Hepatocyte (in vitro differentiated cells): ENCODE measurements at regions not wholly inside any gene's neighbourhood (a gene's known extent, or its start where the extent isn't known, plus 50 kb on each side); places are given as distances from the start of the nearest gene placed in this dataset.

Experiments
- DNase-seq: peaks from one replicate; pipeline ENCODE4 v3.0.0-alpha.2; 2016; ENCODE audit warnings: low spot score
- H2AFZ ChIP-seq: fragments of 200-600 bp; sonication (generic); 2 replicates; pipeline ENCODE4 v1.6.0; 2016; ENCODE audit warnings: antibody characterized with exemption, mild to moderate bottlenecking
- H3K27ac ChIP-seq: fragments of 200-600 bp; sonication (generic); 2 replicates; pipeline ENCODE4 v1.5.1; 2016; ENCODE audit warnings: mild to moderate bottlenecking
- H3K27me3 ChIP-seq: fragments of 200-600 bp; sonication (generic); 2 replicates; pipeline ENCODE4 v1.6.1; 2016
- H3K36me3 ChIP-seq: fragments of 200-600 bp; sonication (generic); replicated peaks from 2 replicates; pipeline ENCODE4 v1.5.1; 2016; ENCODE audit warnings: low read depth; ENCODE audit not compliant: insufficient read depth
- H3K4me1 ChIP-seq: fragments of 200-600 bp; sonication (generic); 2 replicates; pipeline ENCODE4 v1.5.1; 2016; ENCODE audit warnings: mild to moderate bottlenecking, moderate library complexity; ENCODE audit not compliant: insufficient read depth
- H3K4me2 ChIP-seq: fragments of 200-600 bp; sonication (generic); 2 replicates; pipeline ENCODE4 v1.6.0; 2016
- H3K4me3 ChIP-seq: fragments of 200-600 bp; sonication (generic); 2 replicates; pipeline ENCODE4 v1.5.1; 2016; ENCODE audit warnings: mild to moderate bottlenecking
- H3K79me2 ChIP-seq: fragments of 200-600 bp; sonication (generic); 2 replicates; pipeline ENCODE4 v1.6.0; 2017; ENCODE audit warnings: mild to moderate bottlenecking
- H3K9me2 ChIP-seq: fragments of 200-600 bp; sonication (generic); replicated peaks from 2 replicates; pipeline ENCODE4 v1.6.0; 2017; ENCODE audit warnings: mild to moderate bottlenecking; ENCODE audit not compliant: insufficient read depth
- H3K9me3 ChIP-seq: fragments of 200-600 bp; sonication (generic); 2 replicates; pipeline ENCODE4 v1.5.1; 2016; ENCODE audit warnings: low read depth, mild to moderate bottlenecking
- H4K20me1 ChIP-seq: fragments of 200-600 bp; sonication (generic); 2 replicates; pipeline ENCODE4 v1.6.0; 2016; ENCODE audit warnings: mild to moderate bottlenecking; ENCODE audit not compliant: insufficient read depth, poor library complexity, severe bottlenecking
- CTCF ChIP-seq: fragments of 200-600 bp; sonication (generic); IDR thresholded peaks from 2 replicates; pipeline ENCODE4 v1.5.1; 2016; ENCODE audit warnings: antibody characterized with exemption, mild to moderate bottlenecking; ENCODE audit not compliant: poor library complexity
- EZH2 ChIP-seq: fragments of 200-600 bp; sonication (generic); IDR thresholded peaks from 2 replicates; pipeline ENCODE4 v1.6.1; 2016; ENCODE audit warnings: antibody characterized with exemption, mild to moderate bottlenecking, borderline replicate concordance
- EZH2phosphoT487 ChIP-seq: fragments of 200-600 bp; sonication (generic); IDR thresholded peaks from one replicate; pipeline ENCODE4 v1.6.1; 2018; ENCODE audit warnings: antibody characterized with exemption, mild to moderate bottlenecking, low read depth, moderate library complexity; ENCODE audit not compliant: unreplicated experiment, severe bottlenecking
- WGBS: methylation state at CpG from one replicate; pipeline ENCODE4 v1.1.6; 2016; ENCODE audit warnings: low lambda C conversion rate; ENCODE audit errors: missing lambda C conversion rate; 5-methylcytosine and 5-hydroxymethylcytosine counted together

- peaks cover 8% of the 10 kb centered on the region for H3K4me1 ChIP-seq
- H3K27me3 ChIP-seq = no peaks in the 10 kb centered on the region
- H4K20me1 ChIP-seq = no peaks in the 10 kb centered on the region
- no peak overlapping the region for H3K4me2 ChIP-seq
- H3K79me2 ChIP-seq = no peaks in the 10 kb centered on the region
- H3K4me3 ChIP-seq = no peak overlapping the region
- DNase-seq = no peak
- H3K36me3 ChIP-seq = no peaks in the 10 kb centered on the region
- H3K9me3 ChIP-seq = no peaks in the 10 kb centered on the region
- no peak for TF ChIP-seq EZH2
- TF ChIP-seq CTCF = no peak
- no peak for TF ChIP-seq EZH2phosphoT487
- H2AFZ ChIP-seq = no peak overlapping the region
- no peaks in the 10 kb centered on the region for H3K9me2 ChIP-seq
- H3K27ac ChIP-seq = no peak overlapping the region
Observed at GRCh38 chr2:180705122-180705521, 275.3 kb upstream of the UBE2E3 start.

- Histone ChIP-seq H3K4me2 (no peak overlapping the region), H4K20me1 (no peaks in the 10 kb centered on the region), H3K9me2 (no peaks in the 10 kb centered on the region), H3K79me2 (no peaks in the 10 kb centered on the region), H3K27ac (no peak overlapping the region), H3K9me3 (no peaks in the 10 kb centered on the region), H3K27me3 (no peaks in the 10 kb centered on the region), H3K4me1 (peaks cover 6% of the 10 kb centered on the region), H3K4me3 (no peak overlapping the region), H2AFZ (no peak overlapping the region), H3K36me3 (no peaks in the 10 kb centered on the region)
- TF ChIP-seq EZH2phosphoT487 = no peak
- TF ChIP-seq CTCF = no peak
- TF ChIP-seq EZH2 = no peak
- WGBS = 83% methylated on average over 4 of the region's 4 CpGs
- DNase-seq = no peak
Observed at GRCh38 chr2:180699657-180700361, 280.6 kb upstream of the UBE2E3 start.

- no peaks in the 10 kb centered on the region for H3K9me2 ChIP-seq
- H3K9me3 ChIP-seq = no peaks in the 10 kb centered on the region
- no peaks in the 10 kb centered on the region for H3K79me2 ChIP-seq
- no peak overlapping the region for H3K4me3 ChIP-seq
- WGBS = 89% methylated on average over 3 of the region's 3 CpGs
- H3K4me1 ChIP-seq = peaks cover 9% of the 10 kb centered on the region
- H4K20me1 ChIP-seq = no peaks in the 10 kb centered on the region
- H2AFZ ChIP-seq = no peak overlapping the region
- H3K27me3 ChIP-seq = no peaks in the 10 kb centered on the region
- TF ChIP-seq CTCF = no peak
- TF ChIP-seq EZH2phosphoT487 = no peak
- TF ChIP-seq EZH2 = no peak
- no peak for DNase-seq
- H3K36me3 ChIP-seq = no peaks in the 10 kb centered on the region
- no peak overlapping the region for H3K4me2 ChIP-seq
- H3K27ac ChIP-seq = no peak overlapping the region
Observed at GRCh38 chr2:180698668-180699067, 281.7 kb upstream of the UBE2E3 start.
